ENCODE measurements at regions not wholly inside any gene's neighbourhood (a gene's known extent, or its start where the extent isn't known, plus 50 kb on each side); places are given as distances from the start of the nearest gene placed in this dataset.
"Not testable (repeated sequence)": the region's sequence is repeated elsewhere in the genome, so short reads cannot be mapped to it uniquely, and the experiment has no call there.

DNA sequence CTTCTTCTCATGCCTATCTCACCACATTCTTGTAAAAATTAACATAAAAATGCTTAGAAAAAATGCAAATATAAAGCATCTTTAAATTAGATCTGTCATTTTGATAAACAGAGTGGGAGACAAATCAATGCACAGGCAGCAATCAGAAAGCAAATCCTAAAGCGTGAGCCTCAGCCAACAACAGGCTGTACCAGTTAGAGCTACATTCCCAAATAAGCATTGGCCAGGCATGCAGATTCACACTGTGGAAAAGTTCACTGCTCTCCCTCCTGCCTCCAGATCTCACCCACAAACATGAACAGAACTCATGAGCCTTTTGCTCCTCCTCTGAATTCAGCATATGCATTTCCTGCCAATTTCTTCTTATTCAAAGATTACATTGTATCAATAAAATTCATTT lies 115.2 kb upstream of the FAT3 start:
- no peak for DNase-seq

DNA sequence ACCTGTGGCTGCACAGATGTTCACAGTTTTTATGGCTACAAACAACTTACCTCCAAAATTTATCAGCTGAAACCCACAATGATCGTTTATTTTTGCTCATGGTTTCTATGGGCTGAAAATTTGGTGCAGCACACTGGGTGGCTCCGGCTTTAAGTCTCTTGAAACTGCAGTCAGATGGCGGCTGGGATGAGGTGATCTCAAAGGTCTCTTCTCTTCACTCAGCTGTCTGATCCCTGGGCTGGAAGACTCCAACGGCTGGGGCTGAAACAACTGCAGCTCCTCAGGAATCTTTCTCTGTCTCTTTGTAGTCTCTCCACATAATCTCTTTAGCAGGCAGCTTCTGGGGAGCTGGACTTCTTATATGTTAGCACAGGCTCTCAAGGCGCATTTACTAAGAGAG lies 117.3 kb upstream of the FAT3 start:
- DNase-seq: no peak

DNA sequence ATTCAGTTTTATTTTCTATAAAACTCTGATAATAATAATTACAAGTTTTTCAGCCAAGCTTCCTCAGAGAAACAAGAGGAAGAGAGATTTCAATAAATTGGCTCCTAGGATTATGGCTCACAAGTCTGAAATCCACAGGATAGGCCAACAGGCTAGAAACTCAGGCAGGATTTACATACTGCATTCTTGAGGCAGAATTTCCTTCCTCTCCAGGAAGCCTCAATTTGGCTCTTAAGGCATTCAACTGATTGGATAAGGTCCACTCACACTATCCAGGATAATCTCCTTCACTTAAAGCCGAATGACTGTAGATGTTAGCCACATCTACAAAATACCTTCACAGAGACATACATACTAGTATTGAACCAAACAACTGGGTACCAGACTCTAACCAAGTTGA lies 120.3 kb upstream of the FAT3 start:
- no peak for DNase-seq

DNA sequence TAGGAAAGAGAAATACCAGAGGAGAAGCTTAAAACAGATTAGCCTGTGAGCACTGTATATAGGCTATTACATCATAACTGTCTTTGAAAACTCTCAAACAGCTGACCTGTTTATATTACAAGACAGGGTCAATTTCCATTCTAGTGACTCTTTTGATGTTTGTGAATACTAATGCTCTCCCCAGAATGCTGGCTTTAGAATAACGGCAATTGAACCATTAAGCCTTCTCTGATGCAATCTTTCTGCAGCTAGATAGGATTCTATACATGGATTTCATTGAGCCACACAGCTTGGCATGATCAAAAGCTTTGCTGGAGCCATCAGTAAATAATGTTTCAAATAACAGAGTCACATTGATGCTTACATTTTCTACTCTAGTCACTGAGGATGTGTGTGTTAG lies 122.7 kb upstream of the FAT3 start:
- no peak for DNase-seq

DNA sequence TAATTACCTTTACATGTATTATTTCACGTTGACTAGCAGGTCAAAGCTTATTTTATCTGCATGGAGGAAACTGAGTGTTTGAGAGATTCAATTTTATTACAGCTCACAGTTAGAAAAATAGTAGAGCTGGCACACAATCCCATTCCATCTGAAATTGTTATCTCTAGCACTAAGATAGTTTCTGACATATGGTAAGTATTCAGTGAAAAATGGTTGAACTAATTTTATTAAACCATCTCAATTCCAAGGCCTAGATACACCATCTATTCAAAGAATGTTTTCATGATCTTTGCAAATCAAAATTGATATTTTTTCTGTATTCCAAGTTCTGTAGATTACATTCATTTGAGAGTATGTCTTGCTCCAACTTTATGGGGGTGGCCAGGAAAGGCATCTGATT lies 125.4 kb upstream of the FAT3 start:
- no peak for DNase-seq

DNA sequence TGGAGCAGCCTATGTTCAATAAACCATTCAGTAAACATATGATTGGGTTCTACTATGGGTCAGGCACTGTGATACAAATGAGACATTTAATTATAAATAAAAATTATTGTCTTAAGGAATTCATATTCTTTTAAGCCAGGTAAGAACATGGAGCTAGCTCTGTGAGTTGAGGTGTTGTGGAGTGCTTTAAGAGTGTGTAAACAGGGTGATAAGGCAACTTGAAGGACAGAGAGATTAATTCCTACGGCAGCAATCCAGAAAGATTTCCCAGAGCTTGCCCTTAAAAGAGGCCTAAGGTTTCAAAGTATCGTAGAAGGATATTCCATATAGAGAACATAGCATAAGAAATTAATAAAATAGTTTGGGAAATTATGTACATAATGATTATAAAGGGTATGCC lies 126.4 kb upstream of the FAT3 start:
- DNase-seq: no peak

DNA sequence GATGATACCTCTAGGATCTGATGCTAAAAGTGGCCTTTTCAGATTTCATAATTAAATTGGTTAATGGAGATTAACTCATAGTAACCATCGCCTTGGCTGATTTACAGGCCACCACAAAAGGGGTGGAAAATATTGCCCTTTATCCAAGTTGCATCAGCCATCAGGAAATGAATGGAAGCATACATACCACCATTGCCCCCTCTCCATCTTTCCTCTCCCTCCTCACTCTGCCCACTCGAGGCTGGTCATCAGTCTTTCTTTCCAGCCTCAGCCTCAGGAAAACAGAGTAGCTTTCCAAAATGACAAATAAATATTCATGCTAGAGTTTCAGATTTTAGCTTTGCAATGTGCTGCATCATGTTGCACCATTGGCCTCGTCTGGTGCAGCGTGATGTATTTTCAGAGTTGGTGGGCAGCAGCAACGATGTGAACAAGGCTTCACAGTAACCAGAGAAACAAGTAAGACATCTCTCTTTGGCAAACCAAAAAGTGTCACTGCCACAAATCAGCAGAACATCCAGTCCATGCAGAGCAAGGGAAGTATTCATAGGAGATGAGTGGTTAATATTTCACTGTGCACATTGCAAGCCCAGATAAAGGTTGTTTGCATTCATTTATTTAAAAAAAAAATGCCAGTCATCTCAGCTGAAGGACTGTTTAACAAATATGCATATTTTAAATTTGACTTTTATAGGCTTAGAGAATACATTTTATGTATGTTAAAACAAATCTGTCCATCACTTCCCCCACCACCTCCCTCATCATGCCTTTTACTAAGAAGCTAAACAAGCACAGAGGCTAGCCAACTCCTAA lies 136.7 kb upstream of the FAT3 start:
- DNase-seq: no peak

DNA sequence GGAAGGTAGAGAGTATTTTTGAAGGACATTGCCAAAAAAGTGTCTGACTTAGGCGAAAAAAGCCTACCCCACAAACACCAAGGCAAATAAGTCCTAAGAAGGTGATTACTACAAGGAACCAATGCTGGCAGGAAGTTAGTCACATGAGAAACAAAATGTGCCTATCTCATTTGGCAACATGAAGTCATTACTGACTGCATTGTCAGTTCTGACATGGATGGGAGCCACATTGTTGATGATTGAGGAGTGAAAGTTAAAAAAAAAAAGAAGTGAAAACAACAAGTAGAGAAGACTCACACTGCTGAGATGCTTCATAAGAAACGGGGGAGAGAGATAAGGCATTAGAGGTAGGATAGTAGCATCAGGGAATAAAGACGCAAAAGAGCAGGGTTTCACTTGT lies 141.5 kb upstream of the FAT3 start:
- DNase-seq: no peak

DNA sequence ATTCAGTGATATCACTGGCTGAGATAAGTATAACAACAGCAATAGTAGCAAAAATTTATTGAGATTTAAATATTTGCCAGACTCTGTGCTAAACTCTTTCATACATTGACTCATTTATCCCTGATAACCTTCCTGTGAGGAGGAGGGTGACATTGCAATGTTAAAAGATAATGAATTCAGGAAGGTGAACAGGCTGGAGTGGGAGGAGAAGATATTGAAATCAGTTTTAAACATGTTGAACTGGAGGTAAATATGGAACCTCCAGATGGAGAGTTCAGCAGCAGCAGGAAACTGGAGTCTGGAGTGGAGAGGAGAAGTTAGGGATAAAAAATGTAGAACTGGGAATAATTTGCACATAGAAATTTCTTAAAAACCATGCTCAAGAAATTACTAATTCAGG lies 142.0 kb upstream of the FAT3 start:
- no peak for DNase-seq

DNA sequence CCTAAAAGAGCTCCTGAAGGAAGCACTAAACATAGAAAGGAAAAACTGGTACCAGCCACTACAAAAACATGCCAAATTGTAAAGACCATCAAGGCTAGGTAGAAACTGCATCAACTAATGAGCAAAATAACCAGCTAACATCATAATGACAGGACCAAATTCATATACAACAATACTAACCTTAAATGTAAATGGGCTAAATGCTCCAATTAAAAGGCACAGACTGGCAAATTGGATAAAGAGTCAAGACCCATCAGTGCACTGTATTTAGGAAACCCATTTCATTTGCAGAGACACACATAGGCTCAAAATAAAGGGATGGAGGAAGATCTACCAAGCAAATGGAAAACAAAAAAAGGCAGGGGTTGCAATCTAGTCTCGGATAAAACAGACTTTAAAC lies 150.1 kb upstream of the FAT3 start:
- DNase-seq: not testable (repeated sequence)

DNA sequence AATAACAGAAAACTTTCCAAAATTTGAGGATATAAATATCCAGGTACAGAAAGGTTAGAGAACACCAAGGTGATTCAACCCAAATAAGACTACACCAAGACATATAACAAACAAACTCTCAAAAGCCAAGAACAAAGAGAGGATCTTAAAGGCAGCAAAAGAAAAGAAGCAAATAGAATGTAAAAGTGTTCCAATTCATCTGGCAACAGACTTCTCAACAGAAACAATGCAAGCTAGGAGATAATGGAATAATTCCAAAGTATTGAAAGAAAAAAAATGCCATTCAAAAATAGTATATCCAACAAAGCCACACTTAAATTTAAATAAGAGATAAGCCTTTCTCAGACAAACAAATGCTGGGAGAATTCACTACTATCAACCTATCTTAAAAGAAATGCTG lies 153.0 kb upstream of the FAT3 start:
- no peak for DNase-seq

DNA sequence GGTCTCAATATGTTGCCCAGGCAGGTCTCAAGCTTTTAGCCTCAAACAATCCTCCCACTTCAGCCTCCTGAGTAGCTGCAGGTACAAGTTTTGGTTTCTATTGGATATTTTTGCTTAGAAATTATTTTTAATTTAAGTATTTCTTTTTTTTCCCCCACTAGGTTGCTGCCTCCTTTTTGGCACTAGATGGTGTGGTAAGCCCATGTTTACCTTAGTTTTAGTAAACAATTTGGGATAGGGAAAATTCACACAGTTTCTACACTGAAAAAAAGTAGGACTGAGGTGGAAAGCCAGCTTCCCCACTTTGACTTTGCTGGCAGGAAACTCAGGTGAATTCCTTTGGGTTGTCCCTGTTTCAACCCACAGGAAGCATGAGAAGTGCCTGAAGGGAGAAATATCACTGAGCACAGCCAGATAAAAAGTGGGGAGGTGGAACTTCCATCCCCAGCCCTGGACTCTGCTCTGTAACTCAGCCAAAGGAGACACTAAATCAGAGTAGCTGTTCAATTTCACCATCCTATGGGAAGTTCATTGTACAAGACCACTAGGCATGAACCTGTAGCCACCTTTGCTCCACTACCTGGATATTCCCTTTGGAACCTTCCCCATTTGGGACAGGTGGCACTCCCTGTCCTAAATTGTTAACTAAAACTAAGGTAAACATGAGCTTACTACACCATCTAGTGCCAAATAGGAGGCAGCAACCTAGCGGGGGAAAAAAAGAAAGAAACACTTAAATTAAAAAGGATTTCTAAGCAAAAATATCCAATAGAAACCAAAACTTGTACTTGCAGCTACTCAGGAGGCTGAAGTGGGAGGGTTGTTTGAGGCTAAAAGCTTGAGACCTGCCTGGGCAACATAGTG lies 154.4 kb upstream of the FAT3 start:
- DNase-seq: no peak

DNA sequence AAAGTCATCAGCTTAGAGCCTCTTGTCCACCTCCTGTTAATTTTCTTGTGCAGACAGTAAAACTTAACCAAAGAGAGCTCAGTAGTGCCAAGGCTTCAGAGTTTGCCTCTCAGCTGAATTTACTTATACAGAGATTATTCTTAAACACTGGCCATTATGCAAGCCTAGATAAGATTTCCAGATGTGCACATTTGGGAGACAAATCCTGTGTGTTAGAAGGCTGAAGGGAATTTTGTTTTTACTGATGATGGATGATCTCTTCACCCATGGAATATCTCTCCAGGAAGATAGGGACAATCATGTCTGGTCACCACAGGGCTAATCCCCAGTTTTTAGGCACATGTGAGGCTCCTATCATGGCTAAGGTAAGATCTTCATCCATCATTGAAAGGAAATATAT lies 157.6 kb upstream of the FAT3 start:
- no peak for DNase-seq

DNA sequence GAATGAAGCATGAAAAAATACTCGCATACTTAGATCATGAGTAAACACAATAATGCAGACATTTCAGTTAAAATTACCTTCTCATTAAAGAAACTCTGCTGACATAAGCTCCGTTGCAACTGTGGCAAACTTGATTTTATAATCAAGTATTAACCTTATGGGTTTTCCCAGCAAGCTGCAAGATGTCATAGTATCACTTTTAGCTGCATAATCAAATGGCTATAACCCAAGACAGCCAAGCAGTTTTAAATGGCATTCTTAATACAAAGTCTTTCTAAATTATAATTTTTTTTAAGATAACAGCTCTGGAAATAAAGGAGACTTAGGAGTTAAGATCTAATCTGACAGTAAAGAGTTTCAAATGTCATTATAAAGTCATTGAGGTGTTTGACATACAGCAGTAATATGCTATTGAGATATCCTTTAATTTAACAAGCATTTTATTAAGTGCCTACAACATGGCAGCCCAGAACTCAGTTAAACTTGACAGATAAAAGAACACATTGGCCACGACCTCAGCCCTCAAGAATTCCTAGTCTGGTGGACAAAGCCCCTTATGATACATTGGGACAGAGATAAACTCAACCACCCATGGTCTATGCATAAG lies 163.1 kb upstream of the FAT3 start:
- no peak for DNase-seq

DNA sequence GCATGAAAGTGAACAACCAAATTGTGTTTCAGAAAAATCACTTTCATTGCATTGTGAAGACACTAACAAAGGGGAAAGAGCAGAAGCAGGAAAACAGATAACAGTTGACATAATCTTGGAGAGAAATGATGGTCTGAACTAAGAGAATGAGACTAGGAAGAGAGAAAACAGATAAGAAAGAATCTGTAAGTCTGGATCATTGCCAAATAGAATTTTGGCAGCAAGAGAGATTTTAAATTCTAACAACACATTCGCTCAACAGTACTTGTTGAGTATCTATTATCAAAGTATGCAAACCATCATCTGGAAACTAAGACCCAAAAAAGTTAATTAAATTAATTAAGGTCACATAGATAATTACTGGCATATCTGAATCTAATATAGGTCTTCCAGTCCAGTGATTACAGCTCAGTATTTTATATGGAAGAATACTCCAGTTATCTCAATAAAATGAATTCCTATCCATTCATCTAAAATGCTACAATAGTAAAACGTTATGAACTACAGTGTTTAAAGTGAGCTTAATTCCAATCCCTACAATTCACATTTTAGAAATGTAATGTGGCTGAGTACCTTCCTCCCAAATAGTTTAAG lies 166.7 kb upstream of the FAT3 start:
- DNase-seq: no peak

DNA sequence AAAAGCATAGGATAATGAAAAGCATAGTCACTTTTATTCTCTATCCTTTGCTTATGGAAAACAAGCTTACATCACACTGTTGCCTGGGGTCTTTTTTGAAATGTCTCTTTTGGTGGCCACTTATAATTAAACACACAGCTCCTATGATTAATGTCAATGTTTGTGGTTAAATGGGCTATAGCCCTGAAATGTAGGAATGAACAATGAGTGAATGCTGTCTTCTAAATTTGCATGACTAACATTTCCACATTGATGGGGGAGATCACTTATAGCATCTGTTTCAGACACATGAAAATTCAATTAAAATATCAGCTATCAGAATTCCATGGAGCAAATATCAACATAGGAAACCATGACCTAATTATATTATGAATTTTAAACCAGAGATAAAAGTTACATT lies 171.4 kb upstream of the FAT3 start:
- DNase-seq: no peak

DNA sequence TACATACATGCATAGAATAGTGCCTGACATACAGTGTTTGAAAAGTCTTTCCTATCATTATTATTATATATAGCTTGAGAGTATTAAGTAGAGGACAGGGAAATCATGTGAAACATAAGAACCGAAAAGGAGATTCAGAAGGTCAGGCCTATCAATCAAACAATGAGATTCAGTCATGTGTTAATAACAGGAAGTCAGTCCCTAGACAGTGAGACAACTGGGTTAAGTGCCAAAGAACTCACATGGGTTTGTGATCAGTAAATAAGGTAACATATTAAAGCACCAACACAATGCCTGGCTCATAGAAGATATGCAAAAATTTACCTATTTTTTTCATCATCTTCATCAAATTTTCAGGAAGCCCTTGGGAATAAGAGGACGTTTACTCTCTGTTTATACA lies 174.3 kb upstream of the FAT3 start:
- DNase-seq: no peak

DNA sequence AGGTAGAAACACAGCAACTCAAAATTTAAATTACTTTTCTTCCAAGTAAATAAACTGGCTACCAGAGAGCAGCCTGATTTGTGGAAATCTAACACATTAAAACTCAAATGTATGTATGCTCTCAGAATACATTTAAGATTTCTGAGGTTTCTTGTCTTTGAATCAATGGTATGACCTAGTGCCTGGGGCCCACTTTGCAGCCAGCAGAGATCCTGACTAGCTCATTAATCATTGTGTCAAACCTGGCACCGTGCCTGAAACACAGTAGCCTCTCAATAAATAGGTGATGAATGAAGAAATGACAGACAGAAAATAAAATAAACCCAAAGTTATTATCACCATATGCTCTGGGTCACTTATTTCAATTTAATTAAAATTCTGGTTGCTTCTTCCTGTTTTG lies 176.2 kb upstream of the FAT3 start:
- DNase-seq: no peak

DNA sequence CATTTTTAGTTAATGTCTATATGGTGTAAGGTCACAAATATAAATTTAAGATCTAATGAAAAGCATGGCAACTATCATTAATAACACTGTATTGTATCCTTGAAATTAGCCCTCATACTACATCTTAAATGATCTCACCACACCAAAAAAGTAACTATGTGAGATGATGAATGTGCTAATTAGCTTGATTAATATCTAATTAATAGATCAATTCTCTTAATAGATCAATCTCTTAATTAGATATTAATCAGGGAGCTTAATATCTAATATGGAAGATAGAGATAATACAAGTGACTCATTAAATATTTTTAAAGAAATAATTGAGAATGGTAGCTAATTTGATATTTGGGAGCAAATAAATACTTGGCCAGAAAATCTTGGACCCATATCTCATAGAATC lies 178.5 kb upstream of the FAT3 start:
- DNase-seq: no peak

DNA sequence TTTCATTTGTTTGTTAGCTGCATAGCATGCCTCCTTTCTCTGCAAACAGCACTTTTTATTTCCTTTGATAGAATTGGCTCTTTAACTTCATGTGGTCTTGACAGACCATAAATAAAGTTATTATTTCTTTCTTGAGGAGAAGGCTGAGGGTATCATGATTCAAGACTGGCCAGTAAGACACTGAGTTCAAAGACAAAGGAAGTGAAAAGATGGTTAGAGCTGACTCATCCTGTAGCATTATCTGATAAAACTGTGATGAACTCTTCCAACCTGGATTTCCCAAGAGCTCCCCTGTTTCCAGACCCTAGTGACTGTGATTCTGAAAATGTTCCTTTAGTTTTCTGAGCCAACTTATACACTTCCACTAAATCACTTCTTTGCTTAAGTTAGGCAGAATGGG lies 179.3 kb upstream of the FAT3 start:
- DNase-seq: no peak

DNA sequence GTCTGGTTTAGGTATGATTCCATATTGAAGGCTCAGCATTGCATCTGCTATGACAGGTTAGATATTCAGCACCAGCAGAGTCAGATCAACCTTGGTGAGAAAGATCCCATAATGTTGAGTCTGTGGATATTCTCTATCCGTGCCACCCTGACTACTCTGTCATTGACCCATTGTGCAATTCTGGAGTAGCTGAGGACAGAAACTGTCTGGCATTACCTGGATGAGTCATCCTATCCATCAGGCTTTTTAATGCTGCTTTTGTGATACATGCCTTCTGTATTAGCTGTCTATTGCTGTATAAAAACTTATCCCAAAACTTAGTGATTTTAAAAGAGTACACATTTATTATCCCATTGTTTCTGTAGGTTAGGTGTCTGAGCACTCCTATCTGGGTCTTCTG lies 189.1 kb upstream of the FAT3 start:
- no peak for DNase-seq

DNA sequence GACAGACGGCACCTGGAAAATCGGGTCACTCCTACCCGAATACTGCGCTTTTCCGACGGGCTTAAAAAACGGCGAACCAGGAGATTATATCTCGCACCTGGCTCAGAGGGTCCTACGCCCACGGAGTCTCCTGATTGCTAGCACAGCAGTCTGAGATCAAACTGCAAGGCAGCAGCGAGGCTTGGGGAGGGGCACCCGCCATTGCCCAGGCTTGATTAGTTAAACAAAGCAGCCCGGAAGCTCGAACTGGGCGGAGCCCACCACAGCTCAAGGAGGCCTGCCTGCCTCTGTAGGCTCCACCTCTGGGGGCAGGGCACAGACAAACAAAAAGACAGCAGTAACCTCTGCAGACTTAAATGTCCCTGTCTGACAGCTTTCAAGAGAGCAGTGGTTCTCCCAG lies 197.5 kb upstream of the FAT3 start:
- DNase-seq: not testable (repeated sequence)

DNA sequence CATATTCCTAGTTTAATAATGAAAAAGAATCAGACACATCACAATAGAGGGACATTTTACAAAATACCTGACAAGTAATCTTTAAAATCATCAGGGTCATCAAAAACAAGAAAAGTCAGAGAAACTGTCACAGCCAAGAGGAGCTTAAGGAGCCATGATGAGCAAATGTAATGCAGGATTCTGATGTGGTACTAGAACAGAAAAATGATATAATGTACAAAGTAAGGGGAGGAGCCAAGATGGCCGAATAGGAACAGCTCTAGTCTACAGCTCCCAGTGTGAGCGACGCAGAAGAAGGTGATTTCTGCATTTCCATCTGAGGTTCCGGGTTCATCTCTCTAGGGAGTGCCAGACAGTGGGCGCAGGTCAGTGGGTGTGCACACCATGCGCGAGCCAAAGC lies 198.0 kb upstream of the FAT3 start:
- no peak for DNase-seq

DNA sequence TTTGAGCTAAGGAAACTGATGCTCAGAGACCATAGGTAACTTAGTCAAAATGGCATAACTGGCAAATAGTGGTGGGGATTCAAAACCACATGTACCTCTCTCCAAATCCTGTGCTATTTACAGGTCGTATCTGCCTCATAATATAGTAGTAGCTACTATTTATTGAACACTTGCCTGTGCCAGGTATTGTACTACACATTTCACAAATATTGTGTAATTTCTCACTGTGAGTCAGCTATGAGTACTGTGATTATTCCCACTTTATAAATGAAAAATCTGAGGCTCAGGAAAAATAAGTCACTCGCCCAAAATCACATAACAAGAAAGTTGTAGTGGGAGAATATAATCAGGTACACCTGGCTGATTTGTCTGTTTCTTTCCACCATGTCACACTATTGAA lies 199.8 kb upstream of the FAT3 start:
- no peak for DNase-seq
